Endothelial cell of umbilical vein (primary cell): ENCODE measurements at regions not wholly inside any gene's neighbourhood (a gene's known extent, or its start where the extent isn't known, plus 50 kb on each side); places are given as distances from the start of the nearest gene placed in this dataset.

Source experiments
- BruUV-seq: library from RNA; stranded (reverse); fragments of 400-500 nt; replicated peaks from 2 replicates; lab custom pipeline; 2021; lab: Mats Ljungman, UMichigan
- CTCF ChIA-PET: fragments of 300-600, 350-600 bp; sonication (Branson Sonifier 250); formaldehyde crosslinking; loops from one replicate; lab custom pipeline; 2021; ENCODE audit warnings: antibody characterized with exemption, inconsistent platforms; lab: Charles Lee
- POLR2A ChIA-PET: fragments of 300-600, 350-600 bp; sonication (Branson Sonifier 250); formaldehyde crosslinking; loops from one replicate; lab custom pipeline; 2021; ENCODE audit warnings: antibody characterized with exemption, inconsistent platforms; lab: Charles Lee
- DNase-seq: peaks from one replicate; pipeline ENCODE4 v3.0.0-alpha.2; 2011; ENCODE audit warnings: low read depth, low spot score
- FAIRE-seq: peaks from 2 replicates; lab custom pipeline; 2011; peaks lifted over from hg19 to GRCh38; lab: Jason Lieb, UNC
- H2AFZ ChIP-seq: 2 replicates; pipeline ENCODE4 v1.6.0; 2012; ENCODE audit warnings: low read depth, low read length, control low read depth, inconsistent platforms
- H3K27ac ChIP-seq: 2 replicates; pipeline ENCODE4 v1.5.1; 2011; ENCODE audit warnings: low read depth, mild to moderate bottlenecking, control low read depth, low read length, moderate library complexity; ENCODE audit not compliant: insufficient read depth
- H3K27me3 ChIP-seq, 2 experiments: 2 replicates each; pipeline versions ENCODE4 v1.6.0 to v1.6.1; 2011; ENCODE audit warnings: low read length in 2 of 2, mixed read lengths in 1 of 2; ENCODE audit not compliant: control insufficient read depth in 2 of 2, insufficient read depth in 2 of 2
- H3K36me3 ChIP-seq, 2 experiments: 2 replicates in 1 of 2; 3 replicates in 1 of 2; pipeline ENCODE4 v1.5.1; 2011; ENCODE audit warnings: low read length in 2 of 2, mild to moderate bottlenecking in 1 of 2, moderate library complexity in 1 of 2; ENCODE audit not compliant: control insufficient read depth in 2 of 2, insufficient read depth in 2 of 2; ENCODE audit errors: extremely low read depth in 1 of 2
- H3K4me1 ChIP-seq: 3 replicates; pipeline ENCODE4 v1.5.1; 2011; ENCODE audit warnings: mild to moderate bottlenecking, low read length; ENCODE audit not compliant: control insufficient read depth, insufficient read depth; ENCODE audit errors: extremely low read depth
- H3K4me2 ChIP-seq: 2 replicates; pipeline ENCODE4 v1.6.1; 2011; ENCODE audit warnings: low read length, control low read depth, mixed read lengths; ENCODE audit not compliant: insufficient read depth
- H3K4me3 ChIP-seq, 3 experiments: fragments of 200-600 bp in 1 of 3; sonication (generic), shearing (Covaris generic) in 1 of 3; replicated peaks in 1 of 3; 2 replicates each; pipeline ENCODE4 v1.5.1; 2011 to 2016; ENCODE audit warnings: control low read depth in 3 of 3, low read length in 3 of 3, mild to moderate bottlenecking in 2 of 3, inconsistent platforms in 1 of 3, low read depth in 1 of 3, moderate library complexity in 1 of 3; ENCODE audit not compliant: insufficient read depth in 1 of 3
- H3K79me2 ChIP-seq: 2 replicates; pipeline ENCODE4 v1.6.0; 2012; ENCODE audit warnings: low read length, inconsistent platforms; ENCODE audit not compliant: control insufficient read depth, insufficient read depth
- H3K9ac ChIP-seq: replicated peaks from 2 replicates; pipeline ENCODE3; 2011; ENCODE audit warnings: low read length, control low read depth; ENCODE audit not compliant: insufficient read depth; ENCODE audit errors: extremely low read depth
- H3K9me1 ChIP-seq: replicated peaks from 3 replicates; pipeline ENCODE4 v1.6.0; 2011; ENCODE audit warnings: mild to moderate bottlenecking, low read length; ENCODE audit not compliant: control insufficient read depth, insufficient read depth; ENCODE audit errors: extremely low read depth
- H3K9me3 ChIP-seq: replicated peaks from 2 replicates; pipeline ENCODE4 v1.5.1; 2012; ENCODE audit warnings: low read length, inconsistent platforms; ENCODE audit not compliant: control insufficient read depth, insufficient read depth
- H4K20me1 ChIP-seq: replicated peaks from 2 replicates; pipeline ENCODE3; 2011; ENCODE audit warnings: mild to moderate bottlenecking, low read length; ENCODE audit not compliant: control insufficient read depth, insufficient read depth; ENCODE audit errors: extremely low read depth
- EZH2 ChIP-seq: IDR thresholded peaks from 2 replicates; pipeline ENCODE4 v1.6.1; 2012; ENCODE audit warnings: borderline replicate concordance, low read depth, mild to moderate bottlenecking, moderate library complexity, low read length, inconsistent platforms; ENCODE audit not compliant: severe bottlenecking
- FOS ChIP-seq: IDR thresholded peaks from 2 replicates; pipeline ENCODE4 v1.6.1; 2011; ENCODE audit warnings: mild to moderate bottlenecking, low read length, moderate library complexity, borderline replicate concordance; ENCODE audit not compliant: insufficient read depth
- GATA2 ChIP-seq: IDR thresholded peaks from 2 replicates; pipeline ENCODE4 v1.7.0; 2011; ENCODE audit warnings: low read depth, mild to moderate bottlenecking, moderate library complexity, mixed read lengths, low read length; ENCODE audit not compliant: insufficient read length, insufficient read depth
- JUN ChIP-seq: IDR thresholded peaks from 2 replicates; pipeline ENCODE4 v1.6.1; 2011; ENCODE audit warnings: borderline replicate concordance, low read depth; ENCODE audit not compliant: insufficient read length, insufficient read depth
- MYC ChIP-seq: IDR thresholded peaks from one replicate; pipeline ENCODE4 v1.6.1; 2011; ENCODE audit warnings: mild to moderate bottlenecking, low read depth, low read length
- POLR2A ChIP-seq: IDR thresholded peaks from 2 replicates; pipeline ENCODE4 v1.6.1; 2012; ENCODE audit warnings: low read depth, mild to moderate bottlenecking, control low read depth, low read length
- POLR2AphosphoS5 ChIP-seq: IDR thresholded peaks from 2 replicates; pipeline ENCODE4 v1.6.1; 2012; ENCODE audit warnings: low read depth, mild to moderate bottlenecking, control low read depth, low read length, moderate library complexity; ENCODE audit not compliant: insufficient read depth
- dilution Hi-C: fragments of 300-500 bp; cut with MboI; formaldehyde crosslinking; loops from one replicate; pipeline ENCODE4 v1.15.0; 2019; ENCODE audit warnings: low sequenced_read_pairs; ENCODE audit not compliant: extremely low pct_ligation_motif_present
- intact Hi-C: fragments of 100-400 bp; cut with micrococcal nuclease; formaldehyde crosslinking; loops from one replicate; pipeline ENCODE4 v1.10.0; 2022
- TF ChIP-seq, protein P1 (sequence below): IDR thresholded peaks from 2 replicates; pipeline ENCODE4 v1.6.1; 2011; ENCODE audit not compliant: insufficient read depth, insufficient read length
- TF ChIP-seq, protein P2 (sequence below), 2 donors: IDR thresholded peaks; 1 replicate in 1 of 2; 2 replicates in 1 of 2; pipeline ENCODE4 v1.5.1; 2011; ENCODE audit warnings: low read length in 2 of 2, mild to moderate bottlenecking in 2 of 2, moderate library complexity in 2 of 2, control low read depth in 1 of 2, inconsistent platforms in 1 of 2, low read depth in 1 of 2; ENCODE audit not compliant: insufficient read depth in 1 of 2; ENCODE audit errors: extremely low read depth in 1 of 2

DNA sequence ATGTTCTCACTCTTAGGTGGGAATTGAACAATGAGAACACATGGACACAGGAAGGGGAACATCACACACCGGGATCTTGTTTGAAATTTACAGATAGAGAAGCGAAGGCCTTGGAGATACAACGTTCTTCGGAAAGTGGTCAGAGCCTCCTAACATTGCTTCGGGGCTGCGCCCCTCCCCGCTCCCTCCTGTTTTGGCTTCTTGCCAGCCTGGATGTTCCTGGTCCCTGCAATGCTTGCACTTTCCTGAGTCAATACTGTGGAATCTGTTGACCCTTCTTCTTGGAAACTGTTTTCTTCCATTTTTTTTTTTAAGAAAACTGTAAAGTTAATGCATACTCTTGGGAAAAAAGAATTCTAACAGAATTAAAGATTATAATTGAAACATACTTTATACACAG lies 360.8 kb downstream of the SOCS6 start:
- H3K4me2 ChIP-seq, result no peak overlapping the region
- H2AFZ ChIP-seq, result no peak overlapping the region
- no peaks in the 10 kb centered on the region for H3K9me1 ChIP-seq
- no peaks in the 10 kb centered on the region for H3K27me3 ChIP-seq
- no peaks in the 10 kb centered on the region for H3K4me1 ChIP-seq
- POLR2A ChIA-PET, result no interaction called here
- H3K4me3 ChIP-seq, result no peak overlapping the region
- no peaks in the 10 kb centered on the region for H4K20me1 ChIP-seq
- H3K9ac ChIP-seq, result no peak overlapping the region
- TF ChIP-seq POLR2A (no peak), MYC (no peak), POLR2AphosphoS5 (no peak), JUN (no peak), EZH2 (no peak), FOS (no peak), GATA2 (no peak)
- TF ChIP-seq, protein P1, sequence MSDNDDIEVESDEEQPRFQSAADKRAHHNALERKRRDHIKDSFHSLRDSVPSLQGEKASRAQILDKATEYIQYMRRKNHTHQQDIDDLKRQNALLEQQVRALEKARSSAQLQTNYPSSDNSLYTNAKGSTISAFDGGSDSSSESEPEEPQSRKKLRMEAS, result no peak
- TF ChIP-seq, protein P2, sequence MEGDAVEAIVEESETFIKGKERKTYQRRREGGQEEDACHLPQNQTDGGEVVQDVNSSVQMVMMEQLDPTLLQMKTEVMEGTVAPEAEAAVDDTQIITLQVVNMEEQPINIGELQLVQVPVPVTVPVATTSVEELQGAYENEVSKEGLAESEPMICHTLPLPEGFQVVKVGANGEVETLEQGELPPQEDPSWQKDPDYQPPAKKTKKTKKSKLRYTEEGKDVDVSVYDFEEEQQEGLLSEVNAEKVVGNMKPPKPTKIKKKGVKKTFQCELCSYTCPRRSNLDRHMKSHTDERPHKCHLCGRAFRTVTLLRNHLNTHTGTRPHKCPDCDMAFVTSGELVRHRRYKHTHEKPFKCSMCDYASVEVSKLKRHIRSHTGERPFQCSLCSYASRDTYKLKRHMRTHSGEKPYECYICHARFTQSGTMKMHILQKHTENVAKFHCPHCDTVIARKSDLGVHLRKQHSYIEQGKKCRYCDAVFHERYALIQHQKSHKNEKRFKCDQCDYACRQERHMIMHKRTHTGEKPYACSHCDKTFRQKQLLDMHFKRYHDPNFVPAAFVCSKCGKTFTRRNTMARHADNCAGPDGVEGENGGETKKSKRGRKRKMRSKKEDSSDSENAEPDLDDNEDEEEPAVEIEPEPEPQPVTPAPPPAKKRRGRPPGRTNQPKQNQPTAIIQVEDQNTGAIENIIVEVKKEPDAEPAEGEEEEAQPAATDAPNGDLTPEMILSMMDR (IDR thresholded peaks at IDR 0.05; ENCODE audit: extremely low read depth in 1 of 2, insufficient read depth in 1 of 2, low read depth in 1 of 2, low read length in 2 of 2), result no peak
- CTCF ChIA-PET, result no interaction called here
- no peaks in the 10 kb centered on the region for H3K79me2 ChIP-seq
- FAIRE-seq, result no peak
- no peak overlapping the region for H3K27ac ChIP-seq
- DNase-seq, result no peak
- BruUV-seq, result no TSS peak
- intact Hi-C loops, result no loop called here
- no peaks in the 10 kb centered on the region for H3K36me3 ChIP-seq
- H3K9me3 ChIP-seq, result no peaks in the 10 kb centered on the region
- dilution Hi-C loops, result no loop called here
